ENCODE measurements at regions not wholly inside any gene's neighbourhood (a gene's known extent, or its start where the extent isn't known, plus 50 kb on each side); places are given as distances from the start of the nearest gene placed in this dataset.
"Not testable (repeated sequence)": the region's sequence is repeated elsewhere in the genome, so short reads cannot be mapped to it uniquely, and the experiment has no call there.

DNA sequence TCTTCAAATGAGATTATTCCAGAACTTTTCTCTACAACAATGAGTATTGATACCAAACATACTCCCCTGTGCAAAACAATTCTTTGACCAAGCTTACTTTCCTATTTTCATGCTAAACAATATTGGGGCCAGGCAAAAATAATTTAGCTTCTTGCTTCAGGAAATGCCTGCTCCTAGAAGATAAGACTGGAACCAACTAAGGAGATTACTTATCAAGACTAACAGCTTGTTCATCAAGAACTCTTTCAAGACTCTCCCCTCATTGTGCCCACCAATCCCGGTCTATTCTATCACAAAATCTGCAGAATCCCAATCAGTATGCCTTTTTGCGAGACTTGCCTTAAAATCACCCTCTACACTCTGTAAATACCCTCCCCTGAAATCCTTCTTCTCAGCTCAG, 536.6 kb downstream of the RWDD3 start:
- ATAC-seq (no peak), DNase-seq (no peak)
- intact Hi-C loops (cut with DNase I; ENCODE audit: low total_unique reads), result no loop called here
- no peak overlapping the region for H3K4me3 ChIP-seq
- H3K4me1 ChIP-seq, result no peaks in the 10 kb centered on the region
- no peaks in the 10 kb centered on the region for H3K36me3 ChIP-seq
- TF ChIP-seq, protein P1, sequence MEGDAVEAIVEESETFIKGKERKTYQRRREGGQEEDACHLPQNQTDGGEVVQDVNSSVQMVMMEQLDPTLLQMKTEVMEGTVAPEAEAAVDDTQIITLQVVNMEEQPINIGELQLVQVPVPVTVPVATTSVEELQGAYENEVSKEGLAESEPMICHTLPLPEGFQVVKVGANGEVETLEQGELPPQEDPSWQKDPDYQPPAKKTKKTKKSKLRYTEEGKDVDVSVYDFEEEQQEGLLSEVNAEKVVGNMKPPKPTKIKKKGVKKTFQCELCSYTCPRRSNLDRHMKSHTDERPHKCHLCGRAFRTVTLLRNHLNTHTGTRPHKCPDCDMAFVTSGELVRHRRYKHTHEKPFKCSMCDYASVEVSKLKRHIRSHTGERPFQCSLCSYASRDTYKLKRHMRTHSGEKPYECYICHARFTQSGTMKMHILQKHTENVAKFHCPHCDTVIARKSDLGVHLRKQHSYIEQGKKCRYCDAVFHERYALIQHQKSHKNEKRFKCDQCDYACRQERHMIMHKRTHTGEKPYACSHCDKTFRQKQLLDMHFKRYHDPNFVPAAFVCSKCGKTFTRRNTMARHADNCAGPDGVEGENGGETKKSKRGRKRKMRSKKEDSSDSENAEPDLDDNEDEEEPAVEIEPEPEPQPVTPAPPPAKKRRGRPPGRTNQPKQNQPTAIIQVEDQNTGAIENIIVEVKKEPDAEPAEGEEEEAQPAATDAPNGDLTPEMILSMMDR (IDR thresholded peaks at IDR 0.05 in 4 of 5, conservative IDR thresholded peaks at IDR 0.05 in 1 of 5), result no peak
- no peak for TF ChIP-seq POLR2A (IDR thresholded peaks at IDR 0.05)
- no peaks in the 10 kb centered on the region for H3K27me3 ChIP-seq
- no peak overlapping the region for H3K27ac ChIP-seq
- in situ Hi-C loops (cut with MboI; ENCODE audit: low sequenced_read_pairs in 4 of 4), result no loop called here
- no peaks in the 10 kb centered on the region for H3K9me3 ChIP-seq

DNA sequence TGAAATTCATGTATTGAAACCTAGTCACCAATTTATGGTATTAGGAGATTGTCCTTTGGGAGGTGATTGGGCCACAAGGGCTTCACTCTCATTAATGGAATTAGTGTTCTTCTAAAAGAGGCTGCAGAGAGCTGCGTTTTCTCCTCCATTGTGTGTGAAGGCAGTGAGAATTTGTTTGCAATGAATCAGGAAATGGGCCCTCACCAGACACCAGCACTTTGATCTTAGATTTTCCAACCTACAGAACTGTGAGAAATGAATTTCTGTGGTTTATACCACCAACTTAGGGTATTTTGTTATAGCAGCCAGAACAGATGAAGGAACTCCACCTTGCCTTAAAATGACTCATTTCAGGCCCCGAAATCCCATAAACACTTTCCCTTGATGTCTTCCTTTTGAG, 544.2 kb downstream of the RWDD3 start:
- in situ Hi-C loops (cut with MboI; ENCODE audit: low sequenced_read_pairs in 4 of 4), result no loop called here
- Histone ChIP-seq H3K4me3 (no peak overlapping the region), H3K9me3 (no peaks in the 10 kb centered on the region), H3K36me3 (no peaks in the 10 kb centered on the region), H3K4me1 (no peaks in the 10 kb centered on the region), H3K27me3 (no peaks in the 10 kb centered on the region), H3K27ac (no peak overlapping the region)
- DNase-seq, result no peak
- intact Hi-C loops (cut with DNase I; ENCODE audit: low total_unique reads), result no loop called here
- ATAC-seq, result no peak
- TF ChIP-seq, protein P1 (IDR thresholded peaks at IDR 0.05 in 4 of 5, conservative IDR thresholded peaks at IDR 0.05 in 1 of 5), result no peak
- TF ChIP-seq POLR2A (IDR thresholded peaks at IDR 0.05), result no peak

DNA sequence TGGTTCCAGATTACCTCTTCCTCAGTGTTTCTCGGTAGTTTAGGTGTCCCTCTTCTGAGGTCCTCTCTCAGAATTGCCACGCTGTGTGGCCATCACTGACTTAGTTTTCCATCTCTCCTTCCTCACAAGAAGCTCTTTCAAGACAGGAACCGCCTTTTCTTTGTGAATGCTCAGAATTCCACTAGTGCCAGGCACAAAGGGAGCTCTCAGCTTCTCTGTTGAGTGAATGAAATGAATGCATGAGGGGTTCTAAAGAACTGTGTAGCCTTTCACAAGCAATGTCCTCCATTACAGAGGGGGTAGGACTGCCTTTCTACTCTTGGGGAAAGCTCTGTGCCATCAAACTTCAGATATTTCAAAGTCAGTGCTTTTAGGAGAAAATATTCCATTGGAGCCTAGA, 546.8 kb downstream of the RWDD3 start:
- Histone ChIP-seq H3K4me3 (no peak overlapping the region), H3K27me3 (no peaks in the 10 kb centered on the region), H3K4me1 (no peaks in the 10 kb centered on the region), H3K27ac (no peak overlapping the region), H3K9me3 (no peaks in the 10 kb centered on the region), H3K36me3 (no peaks in the 10 kb centered on the region)
- in situ Hi-C loops (cut with MboI; ENCODE audit: low sequenced_read_pairs in 4 of 4), result no loop called here
- ATAC-seq (no peak), DNase-seq (no peak)
- TF ChIP-seq POLR2A (IDR thresholded peaks at IDR 0.05), result no peak
- intact Hi-C loops (cut with DNase I; ENCODE audit: low total_unique reads), result no loop called here

DNA sequence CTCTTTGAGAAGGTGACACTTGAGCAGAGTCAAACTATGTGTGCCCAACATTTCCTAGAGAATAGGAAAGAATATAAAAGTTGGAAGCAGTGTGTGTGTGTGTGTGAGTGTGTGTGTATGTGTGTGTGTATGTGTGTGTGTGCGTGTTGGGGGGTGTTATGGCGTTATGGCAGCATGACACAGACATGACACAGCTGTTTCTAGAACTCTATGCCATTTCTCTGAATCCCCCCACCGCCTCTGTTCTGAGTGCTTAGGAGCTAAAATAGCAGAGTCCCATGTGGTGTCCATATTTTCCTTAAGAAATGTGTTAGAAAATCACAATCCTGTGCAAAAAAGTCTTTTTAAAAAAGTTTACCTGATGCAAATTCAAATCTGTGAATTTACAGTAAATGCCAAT, 556.1 kb downstream of the RWDD3 start:
- TF ChIP-seq, protein P1 (IDR thresholded peaks at IDR 0.05 in 4 of 5, conservative IDR thresholded peaks at IDR 0.05 in 1 of 5), result no peak
- no peak for TF ChIP-seq POLR2A (IDR thresholded peaks at IDR 0.05)
- in situ Hi-C loops (cut with MboI; ENCODE audit: low sequenced_read_pairs in 4 of 4) (no loop called here), intact Hi-C loops (cut with DNase I; ENCODE audit: low total_unique reads) (no loop called here)
- Histone ChIP-seq H3K27ac (no peak overlapping the region), H3K9me3 (no peaks in the 10 kb centered on the region), H3K27me3 (no peaks in the 10 kb centered on the region), H3K4me1 (no peaks in the 10 kb centered on the region), H3K4me3 (no peak overlapping the region), H3K36me3 (no peaks in the 10 kb centered on the region)
- ATAC-seq, result no peak
- DNase-seq, result no peak

- no peaks in the 10 kb centered on the region for H3K36me3 ChIP-seq
- no peak overlapping the region for H3K4me3 ChIP-seq
- intact Hi-C loops (cut with DNase I; ENCODE audit: low total_unique reads) (no loop called here), in situ Hi-C loops (cut with MboI; ENCODE audit: low sequenced_read_pairs in 4 of 4) (no loop called here)
- no peak overlapping the region for H3K27ac ChIP-seq
- TF ChIP-seq, protein P1 (IDR thresholded peaks at IDR 0.05 in 4 of 5, conservative IDR thresholded peaks at IDR 0.05 in 1 of 5), result no peak
- TF ChIP-seq POLR2A (IDR thresholded peaks at IDR 0.05), result no peak
- no peaks in the 10 kb centered on the region for H3K27me3 ChIP-seq
- DNase-seq (no peak), ATAC-seq (no peak)
- H3K9me3 ChIP-seq, result no peaks in the 10 kb centered on the region
- H3K4me1 ChIP-seq, result no peaks in the 10 kb centered on the region
Observed at GRCh38 chr1:95793893-95794292, 559.9 kb downstream of the RWDD3 start.

GRCh38 chr1:95797761-95798160, 563.8 kb downstream of the RWDD3 start:
- DNase-seq; H3K27ac ChIP-seq; H3K27me3 ChIP-seq; H3K4me1 ChIP-seq; H3K4me3 ChIP-seq; in situ Hi-C loops (cut with MboI; ENCODE audit: low sequenced_read_pairs in 4 of 4); H3K36me3 ChIP-seq; intact Hi-C loops (cut with DNase I; ENCODE audit: low total_unique reads); H3K9me3 ChIP-seq; ATAC-seq: not testable (repeated sequence)

All from gastrocnemius medialis (tissue), 4 donors.